NT2/D1 (cell line): ENCODE measurements at regions not wholly inside any gene's neighbourhood (a gene's known extent, or its start where the extent isn't known, plus 50 kb on each side); places are given as distances from the start of the nearest gene placed in this dataset.

Source experiments
- SUZ12 ChIP-seq: IDR thresholded peaks from 2 replicates; pipeline ENCODE4 v1.6.1; 2011; ENCODE audit not compliant: insufficient read length, insufficient read depth; ENCODE audit errors: extremely low read depth
- YY1 ChIP-seq: IDR thresholded peaks from 2 replicates; pipeline ENCODE4 v1.6.1; 2011; ENCODE audit not compliant: insufficient read length, insufficient read depth
- ZNF274 ChIP-seq: IDR thresholded peaks from 2 replicates; pipeline ENCODE4 v1.6.1; 2011; ENCODE audit warnings: mild to moderate bottlenecking, low read depth, low read length

GRCh38 chr1:18057623-18058022, 50.0 kb upstream of the IGSF21 start:
- no peak for TF ChIP-seq YY1
- TF ChIP-seq ZNF274 = no peak
- TF ChIP-seq SUZ12 = no peak
